WTC11 (cell line): ENCODE measurements at regions not wholly inside any gene's neighbourhood (a gene's known extent, or its start where the extent isn't known, plus 50 kb on each side); places are given as distances from the start of the nearest gene placed in this dataset.

ENCODE experiments used
- ATAC-seq: fragments of 200-7000 bp; cut with Tn5 transposase; 2 replicates; pipeline ENCODE4 v1.10.0; 2021; ENCODE audit warnings: mild to moderate bottlenecking, moderate library complexity
- CTCF ChIA-PET: fragments of 300-600 bp; sonication (Branson Sonifier 250); formaldehyde crosslinking; loops from one replicate; lab custom pipeline; 2021; ENCODE audit warnings: antibody characterized with exemption; lab: Charles Lee
- POLR2A ChIA-PET: fragments of 350-600 bp; sonication (Branson Sonifier 250); formaldehyde crosslinking; loops from one replicate; lab custom pipeline; 2021; ENCODE audit warnings: antibody characterized with exemption; lab: Charles Lee
- DNase-seq: peaks from one replicate; pipeline ENCODE4 v3.0.0; 2021; ENCODE audit warnings: low spot score
- H3K27ac Mint-ChIP-seq: 2 replicates; pipeline ENCODE4 v1.8.0; 2021; ENCODE audit warnings: mixed read lengths
- H3K27me3 Mint-ChIP-seq: 2 replicates; pipeline ENCODE4 v1.8.0; 2021; ENCODE audit warnings: low read depth, mild to moderate bottlenecking, moderate library complexity, mixed read lengths
- H3K36me3 Mint-ChIP-seq: 2 replicates; pipeline ENCODE4 v1.8.0; 2021; ENCODE audit warnings: mixed read lengths
- H3K4me1 Mint-ChIP-seq: 2 replicates; pipeline ENCODE4 v1.8.0; 2022; ENCODE audit warnings: mixed read lengths
- H3K4me3 Mint-ChIP-seq: 2 replicates; pipeline ENCODE4 v1.8.0; 2021; ENCODE audit warnings: mild to moderate bottlenecking, moderate library complexity, mixed read lengths
- H3K9me3 Mint-ChIP-seq: 2 replicates; pipeline ENCODE4 v1.8.0; 2021; ENCODE audit warnings: mixed read lengths
- ARID4B ChIP-seq: sonication (generic); formaldehyde crosslinking; IDR thresholded peaks from 2 replicates; pipeline ENCODE4 v1.8.0; 2023; ENCODE audit warnings: missing genetic modification reagents, mild to moderate bottlenecking, borderline replicate concordance
- ATF1 ChIP-seq: sonication (generic); formaldehyde crosslinking; IDR thresholded peaks from 2 replicates; pipeline ENCODE4 v1.8.1; 2023; ENCODE audit warnings: mild to moderate bottlenecking, moderate library complexity, missing genetic modification reagents
- ATF6 ChIP-seq: sonication (generic); formaldehyde crosslinking; IDR thresholded peaks from 2 replicates; pipeline ENCODE4 v1.8.1; 2023; ENCODE audit warnings: mild to moderate bottlenecking, missing genetic modification reagents
- FOXK1 ChIP-seq: sonication (generic); formaldehyde crosslinking; IDR thresholded peaks from 2 replicates; pipeline ENCODE4 v1.8.0; 2022; ENCODE audit warnings: mild to moderate bottlenecking, moderate library complexity, missing genetic modification reagents
- JAZF1 ChIP-seq: fragments of 250-450 bp; sonication (Bioruptor Pico); IDR thresholded peaks from 2 replicates; pipeline ENCODE4 v1.9.0; 2021; ENCODE audit warnings: moderate library complexity, mild to moderate bottlenecking, inconsistent platforms
- JUN ChIP-seq: sonication (generic); formaldehyde crosslinking; IDR thresholded peaks from 2 replicates; pipeline ENCODE4 v1.8.0; 2023; ENCODE audit warnings: mild to moderate bottlenecking, missing genetic modification reagents
- TCF7 ChIP-seq: sonication (generic); formaldehyde crosslinking; IDR thresholded peaks from 2 replicates; pipeline ENCODE4 v1.8.0; 2022; ENCODE audit warnings: mild to moderate bottlenecking, low read depth, missing genetic modification reagents, moderate library complexity
- TEAD4 ChIP-seq: sonication (generic); formaldehyde crosslinking; IDR thresholded peaks from 2 replicates; pipeline ENCODE4 v1.8.0; 2022; ENCODE audit warnings: mild to moderate bottlenecking, missing genetic modification reagents
- ZBTB21 ChIP-seq: sonication (generic); formaldehyde crosslinking; IDR thresholded peaks from 2 replicates; pipeline ENCODE4 v1.8.1; 2023; ENCODE audit warnings: mild to moderate bottlenecking, missing genetic modification reagents, borderline replicate concordance
- ZNF423 ChIP-seq: fragments of 250-450 bp; sonication (Bioruptor Pico); IDR thresholded peaks from 2 replicates; pipeline ENCODE4 v2.1.2; 2022; ENCODE audit warnings: mild to moderate bottlenecking, moderate library complexity
- ZNF512 ChIP-seq: sonication (generic); formaldehyde crosslinking; IDR thresholded peaks from 2 replicates; pipeline ENCODE4 v1.8.1; 2022; ENCODE audit warnings: missing genetic modification reagents, borderline replicate concordance
- TF ChIP-seq, protein P1 (sequence below): sonication (generic); formaldehyde crosslinking; IDR thresholded peaks from 2 replicates; pipeline ENCODE4 v1.8.1; 2023; ENCODE audit warnings: mild to moderate bottlenecking, missing genetic modification reagents
- TF ChIP-seq, protein P2 (sequence below): sonication (generic); formaldehyde crosslinking; IDR thresholded peaks from 2 replicates; pipeline ENCODE4 v1.8.0; 2022; ENCODE audit warnings: missing genetic modification reagents
- TF ChIP-seq, protein P3 (sequence below): sonication (generic); formaldehyde crosslinking; IDR thresholded peaks from 2 replicates; pipeline ENCODE4 v1.8.1; 2022; ENCODE audit warnings: low read depth, missing genetic modification reagents, borderline replicate concordance
- TF ChIP-seq, protein P4 (sequence below): sonication (generic); formaldehyde crosslinking; IDR thresholded peaks from 2 replicates; pipeline ENCODE4 v1.8.1; 2022; ENCODE audit warnings: mild to moderate bottlenecking, moderate library complexity, missing genetic modification reagents
- TF ChIP-seq, protein P5 (sequence below): fragments of 250-450 bp; sonication (Bioruptor Pico); IDR thresholded peaks from 2 replicates; pipeline ENCODE4 v1.9.0; 2021; ENCODE audit warnings: moderate library complexity, mild to moderate bottlenecking, inconsistent platforms, borderline replicate concordance
- TF ChIP-seq, protein P6 (sequence below): sonication (generic); formaldehyde crosslinking; IDR thresholded peaks from 2 replicates; pipeline ENCODE4 v1.8.0; 2022; ENCODE audit warnings: mild to moderate bottlenecking, missing genetic modification reagents

DNA sequence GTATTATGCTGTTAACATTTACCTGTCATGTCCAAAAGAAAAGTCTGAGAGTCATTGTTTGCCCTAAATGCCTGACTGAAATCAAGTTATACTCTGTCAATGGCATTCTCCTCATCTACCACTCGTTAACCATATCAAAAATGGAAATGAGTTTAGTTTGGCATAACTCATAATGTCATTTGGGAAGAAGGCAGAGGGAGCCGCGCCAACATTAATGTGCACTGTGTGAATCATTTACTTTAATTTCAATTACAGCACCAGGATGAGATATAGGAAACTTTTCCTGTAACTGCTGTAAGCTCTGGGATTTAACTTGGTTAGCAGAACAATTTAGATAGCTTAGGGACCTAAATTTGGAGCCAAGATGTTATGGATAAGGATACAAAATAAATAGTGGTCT lies 871.2 kb upstream of the POU3F3 start:
- CTCF ChIA-PET: no interaction called here
- TF ChIP-seq TCF7 (no peak), FOXK1 (CRISPR knock-in tag) (no peak), ARID4B (CRISPR knock-in tag) (no peak), ATF6 (CRISPR knock-in tag) (no peak), ZNF423 (CRISPR knock-in tag) (no peak), ZBTB21 (CRISPR knock-in tag) (no peak), JUN (no peak)
- TF ChIP-seq, protein P1, sequence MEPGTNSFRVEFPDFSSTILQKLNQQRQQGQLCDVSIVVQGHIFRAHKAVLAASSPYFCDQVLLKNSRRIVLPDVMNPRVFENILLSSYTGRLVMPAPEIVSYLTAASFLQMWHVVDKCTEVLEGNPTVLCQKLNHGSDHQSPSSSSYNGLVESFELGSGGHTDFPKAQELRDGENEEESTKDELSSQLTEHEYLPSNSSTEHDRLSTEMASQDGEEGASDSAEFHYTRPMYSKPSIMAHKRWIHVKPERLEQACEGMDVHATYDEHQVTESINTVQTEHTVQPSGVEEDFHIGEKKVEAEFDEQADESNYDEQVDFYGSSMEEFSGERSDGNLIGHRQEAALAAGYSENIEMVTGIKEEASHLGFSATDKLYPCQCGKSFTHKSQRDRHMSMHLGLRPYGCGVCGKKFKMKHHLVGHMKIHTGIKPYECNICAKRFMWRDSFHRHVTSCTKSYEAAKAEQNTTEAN (CRISPR knock-in tag): no peak
- TF ChIP-seq, protein P2, sequence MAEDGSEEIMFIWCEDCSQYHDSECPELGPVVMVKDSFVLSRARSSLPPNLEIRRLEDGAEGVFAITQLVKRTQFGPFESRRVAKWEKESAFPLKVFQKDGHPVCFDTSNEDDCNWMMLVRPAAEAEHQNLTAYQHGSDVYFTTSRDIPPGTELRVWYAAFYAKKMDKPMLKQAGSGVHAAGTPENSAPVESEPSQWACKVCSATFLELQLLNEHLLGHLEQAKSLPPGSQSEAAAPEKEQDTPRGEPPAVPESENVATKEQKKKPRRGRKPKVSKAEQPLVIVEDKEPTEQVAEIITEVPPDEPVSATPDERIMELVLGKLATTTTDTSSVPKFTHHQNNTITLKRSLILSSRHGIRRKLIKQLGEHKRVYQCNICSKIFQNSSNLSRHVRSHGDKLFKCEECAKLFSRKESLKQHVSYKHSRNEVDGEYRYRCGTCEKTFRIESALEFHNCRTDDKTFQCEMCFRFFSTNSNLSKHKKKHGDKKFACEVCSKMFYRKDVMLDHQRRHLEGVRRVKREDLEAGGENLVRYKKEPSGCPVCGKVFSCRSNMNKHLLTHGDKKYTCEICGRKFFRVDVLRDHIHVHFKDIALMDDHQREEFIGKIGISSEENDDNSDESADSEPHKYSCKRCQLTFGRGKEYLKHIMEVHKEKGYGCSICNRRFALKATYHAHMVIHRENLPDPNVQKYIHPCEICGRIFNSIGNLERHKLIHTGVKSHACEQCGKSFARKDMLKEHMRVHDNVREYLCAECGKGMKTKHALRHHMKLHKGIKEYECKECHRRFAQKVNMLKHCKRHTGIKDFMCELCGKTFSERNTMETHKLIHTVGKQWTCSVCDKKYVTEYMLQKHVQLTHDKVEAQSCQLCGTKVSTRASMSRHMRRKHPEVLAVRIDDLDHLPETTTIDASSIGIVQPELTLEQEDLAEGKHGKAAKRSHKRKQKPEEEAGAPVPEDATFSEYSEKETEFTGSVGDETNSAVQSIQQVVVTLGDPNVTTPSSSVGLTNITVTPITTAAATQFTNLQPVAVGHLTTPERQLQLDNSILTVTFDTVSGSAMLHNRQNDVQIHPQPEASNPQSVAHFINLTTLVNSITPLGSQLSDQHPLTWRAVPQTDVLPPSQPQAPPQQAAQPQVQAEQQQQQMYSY: no peak
- TF ChIP-seq, protein P3, sequence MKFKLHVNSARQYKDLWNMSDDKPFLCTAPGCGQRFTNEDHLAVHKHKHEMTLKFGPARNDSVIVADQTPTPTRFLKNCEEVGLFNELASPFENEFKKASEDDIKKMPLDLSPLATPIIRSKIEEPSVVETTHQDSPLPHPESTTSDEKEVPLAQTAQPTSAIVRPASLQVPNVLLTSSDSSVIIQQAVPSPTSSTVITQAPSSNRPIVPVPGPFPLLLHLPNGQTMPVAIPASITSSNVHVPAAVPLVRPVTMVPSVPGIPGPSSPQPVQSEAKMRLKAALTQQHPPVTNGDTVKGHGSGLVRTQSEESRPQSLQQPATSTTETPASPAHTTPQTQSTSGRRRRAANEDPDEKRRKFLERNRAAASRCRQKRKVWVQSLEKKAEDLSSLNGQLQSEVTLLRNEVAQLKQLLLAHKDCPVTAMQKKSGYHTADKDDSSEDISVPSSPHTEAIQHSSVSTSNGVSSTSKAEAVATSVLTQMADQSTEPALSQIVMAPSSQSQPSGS (CRISPR knock-in tag): no peak
- Mint-ChIP-seq H3K36me3 (no peaks in the 10 kb centered on the region), H3K27ac (no peak overlapping the region), H3K9me3 (no peaks in the 10 kb centered on the region), H3K27me3 (no peaks in the 10 kb centered on the region), H3K4me1 (peaks cover 34% of the 10 kb centered on the region), H3K4me3 (no peak overlapping the region)
- POLR2A ChIA-PET: no interaction called here
- DNase-seq (no peak), ATAC-seq (no peak)

DNA sequence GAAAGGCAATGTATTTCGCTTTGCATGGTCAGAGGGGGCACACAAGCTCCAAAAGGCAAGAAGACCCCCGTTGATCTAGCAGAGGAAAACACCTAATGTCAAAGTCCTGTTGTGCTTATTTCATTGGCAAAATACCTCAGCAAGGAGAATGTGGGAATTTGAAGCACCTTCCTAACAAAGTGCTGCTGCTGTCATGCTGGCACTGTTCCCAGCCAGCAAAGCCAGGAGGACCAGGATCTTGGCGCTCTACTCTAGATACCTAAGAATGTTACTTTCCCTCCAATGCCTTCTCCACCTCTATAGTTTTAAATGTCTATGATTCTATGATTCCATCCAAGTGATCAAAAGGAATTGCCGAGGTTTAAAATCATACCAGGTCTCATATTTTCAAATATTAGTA lies 867.9 kb upstream of the POU3F3 start:
- H3K27me3 Mint-ChIP-seq: no peaks in the 10 kb centered on the region
- H3K4me1 Mint-ChIP-seq: peaks cover 24% of the 10 kb centered on the region
- H3K4me3 Mint-ChIP-seq: no peak overlapping the region
- DNase-seq (no peak), ATAC-seq (peak; percentile 28; the same call in 1 of the 2 replicates)
- CTCF ChIA-PET: no interaction called here
- H3K27ac Mint-ChIP-seq: peak overlapping the region; percentile 12; the same call in 1 of the 2 replicates
- H3K9me3 Mint-ChIP-seq: no peaks in the 10 kb centered on the region
- H3K36me3 Mint-ChIP-seq: 0 out of 2 replicates have a peak, but pooled peaks cover 2% of the 10 kb centered on the region
- POLR2A ChIA-PET: no interaction called here
- TF ChIP-seq, protein P4, sequence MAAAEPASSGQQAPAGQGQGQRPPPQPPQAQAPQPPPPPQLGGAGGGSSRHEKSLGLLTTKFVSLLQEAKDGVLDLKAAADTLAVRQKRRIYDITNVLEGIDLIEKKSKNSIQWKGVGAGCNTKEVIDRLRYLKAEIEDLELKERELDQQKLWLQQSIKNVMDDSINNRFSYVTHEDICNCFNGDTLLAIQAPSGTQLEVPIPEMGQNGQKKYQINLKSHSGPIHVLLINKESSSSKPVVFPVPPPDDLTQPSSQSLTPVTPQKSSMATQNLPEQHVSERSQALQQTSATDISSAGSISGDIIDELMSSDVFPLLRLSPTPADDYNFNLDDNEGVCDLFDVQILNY (CRISPR knock-in tag): no peak
- TF ChIP-seq ZNF512 (CRISPR knock-in tag): no peak
- no peak for TF ChIP-seq TCF7
- no peak for TF ChIP-seq JAZF1 (CRISPR knock-in tag)
- TF ChIP-seq TEAD4 (CRISPR knock-in tag): no peak
- TF ChIP-seq, protein P5, sequence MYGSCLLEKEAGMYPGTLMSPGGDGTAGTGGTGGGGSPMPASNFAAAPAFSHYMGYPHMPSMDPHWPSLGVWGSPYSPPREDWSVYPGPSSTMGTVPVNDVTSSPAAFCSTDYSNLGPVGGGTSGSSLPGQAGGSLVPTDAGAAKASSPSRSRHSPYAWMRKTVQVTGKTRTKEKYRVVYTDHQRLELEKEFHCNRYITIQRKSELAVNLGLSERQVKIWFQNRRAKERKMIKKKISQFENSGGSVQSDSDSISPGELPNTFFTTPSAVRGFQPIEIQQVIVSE (CRISPR knock-in tag): no peak
- TF ChIP-seq, protein P6, sequence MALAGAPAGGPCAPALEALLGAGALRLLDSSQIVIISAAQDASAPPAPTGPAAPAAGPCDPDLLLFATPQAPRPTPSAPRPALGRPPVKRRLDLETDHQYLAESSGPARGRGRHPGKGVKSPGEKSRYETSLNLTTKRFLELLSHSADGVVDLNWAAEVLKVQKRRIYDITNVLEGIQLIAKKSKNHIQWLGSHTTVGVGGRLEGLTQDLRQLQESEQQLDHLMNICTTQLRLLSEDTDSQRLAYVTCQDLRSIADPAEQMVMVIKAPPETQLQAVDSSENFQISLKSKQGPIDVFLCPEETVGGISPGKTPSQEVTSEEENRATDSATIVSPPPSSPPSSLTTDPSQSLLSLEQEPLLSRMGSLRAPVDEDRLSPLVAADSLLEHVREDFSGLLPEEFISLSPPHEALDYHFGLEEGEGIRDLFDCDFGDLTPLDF (CRISPR knock-in tag): no peak
- TF ChIP-seq ATF1 (CRISPR knock-in tag): no peak
